Endodermal cell (in vitro differentiated cells): ENCODE measurements at regions not wholly inside any gene's neighbourhood (a gene's known extent, or its start where the extent isn't known, plus 50 kb on each side); places are given as distances from the start of the nearest gene placed in this dataset.

Experiments used
- DNase-seq: peaks from one replicate; pipeline ENCODE4 v3.0.0-alpha.2; 2017
- H3K27ac ChIP-seq: 2 replicates; pipeline ENCODE4 v1.5.1; 2013; ENCODE audit warnings: mild to moderate bottlenecking, low read depth, low read length, moderate library complexity
- H3K27me3 ChIP-seq: 2 replicates; pipeline ENCODE4 v1.6.1; 2013; ENCODE audit warnings: mild to moderate bottlenecking, low read length, moderate library complexity; ENCODE audit not compliant: insufficient read depth, control insufficient read depth, poor library complexity, severe bottlenecking
- H3K36me3 ChIP-seq: 2 replicates; pipeline ENCODE4 v1.7.0; 2013; ENCODE audit warnings: mild to moderate bottlenecking, low read length, moderate library complexity; ENCODE audit not compliant: control insufficient read depth, insufficient read depth
- H3K4me1 ChIP-seq: one replicate; pipeline ENCODE4 v1.7.0; 2013; ENCODE audit warnings: low read length; ENCODE audit not compliant: control insufficient read depth, insufficient read depth
- H3K4me3 ChIP-seq: 2 replicates; pipeline ENCODE4 v1.5.1; 2013; ENCODE audit warnings: mild to moderate bottlenecking, low read length, moderate library complexity
- H3K9ac ChIP-seq: 2 replicates; pipeline ENCODE4 v1.6.1; 2013; ENCODE audit warnings: mild to moderate bottlenecking, low read length, moderate library complexity; ENCODE audit not compliant: poor library complexity, severe bottlenecking; ENCODE audit errors: extremely low read depth
- H3K9me3 ChIP-seq: 2 replicates; pipeline ENCODE4 v1.6.1; 2013; ENCODE audit warnings: mild to moderate bottlenecking, low read length, moderate library complexity; ENCODE audit not compliant: control insufficient read depth
- H3K27ac Mint-ChIP-seq: 2 replicates; pipeline ENCODE4 v1.8.0; 2020; ENCODE audit warnings: mixed read lengths
- H3K27me3 Mint-ChIP-seq: 2 replicates; pipeline ENCODE4 v1.8.0; 2021; ENCODE audit warnings: mild to moderate bottlenecking, mixed read lengths; ENCODE audit not compliant: insufficient read depth
- H3K36me3 Mint-ChIP-seq: 2 replicates; pipeline ENCODE4 v1.8.0; 2020; ENCODE audit warnings: low read depth, mixed read lengths
- H3K4me1 Mint-ChIP-seq: 2 replicates; pipeline ENCODE4 v1.8.0; 2020; ENCODE audit warnings: mixed read lengths
- H3K4me3 Mint-ChIP-seq: 2 replicates; pipeline ENCODE4 v1.8.0; 2020; ENCODE audit warnings: mild to moderate bottlenecking, moderate library complexity, mixed read lengths
- H3K9me3 Mint-ChIP-seq: 2 replicates; pipeline ENCODE4 v1.8.0; 2020; ENCODE audit warnings: mild to moderate bottlenecking, mixed read lengths
- CTCF ChIP-seq: fragments of 200-600 bp; sonication (generic); conservative IDR thresholded peaks from 2 replicates; pipeline ENCODE4 v1.5.0; 2021; ENCODE audit warnings: antibody characterized with exemption, mild to moderate bottlenecking
- WGBS, 2 experiments: methylation state at CpG; one replicate each; pipeline versions ENCODE4 v1.1.5 to v1.1.7; 2013; ENCODE audit warnings: missing lambda C conversion rate in 2 of 2, mixed read lengths in 1 of 2; ENCODE audit not compliant: insufficient coverage in 1 of 2, insufficient read length in 1 of 2; 5-methylcytosine and 5-hydroxymethylcytosine counted together

GRCh38 chr4:124423160-124423559 is 289.4 kb downstream of the ANKRD50 start:
- Mint-ChIP-seq H3K4me3 (no peak overlapping the region), H3K27ac (peak overlapping the region; percentile 3), H3K9me3 (no peaks in the 10 kb centered on the region), H3K4me1 (peaks cover 9% of the 10 kb centered on the region), H3K36me3 (no peaks in the 10 kb centered on the region), H3K27me3 (no peaks in the 10 kb centered on the region)
- Histone ChIP-seq H3K4me3 (no peak overlapping the region), H3K9me3 (no peaks in the 10 kb centered on the region), H3K27me3 (no peaks in the 10 kb centered on the region), H3K36me3 (no peaks in the 10 kb centered on the region), H3K9ac (no peak overlapping the region), H3K27ac (no peak overlapping the region), H3K4me1 (peaks cover 3% of the 10 kb centered on the region)
- 68 to 73% methylated on average over 1 of the region's 1 CpG for WGBS, 2 experiments
- TF ChIP-seq CTCF = no peak
- no peak for DNase-seq

- Histone ChIP-seq H3K36me3 (no peaks in the 10 kb centered on the region), H3K27me3 (no peaks in the 10 kb centered on the region), H3K4me1 (peaks cover 3% of the 10 kb centered on the region), H3K9me3 (no peaks in the 10 kb centered on the region), H3K4me3 (no peak overlapping the region), H3K9ac (no peak overlapping the region), H3K27ac (no peak overlapping the region)
- Mint-ChIP-seq H3K27me3 (no peaks in the 10 kb centered on the region), H3K9me3 (no peaks in the 10 kb centered on the region), H3K36me3 (no peaks in the 10 kb centered on the region), H3K4me3 (no peak overlapping the region), H3K4me1 (peaks cover 9% of the 10 kb centered on the region), H3K27ac (no peak overlapping the region)
- no peak for TF ChIP-seq CTCF
- DNase-seq = peak; percentile 52
- WGBS, 2 experiments = 0% methylated on average over 1 of the region's 1 CpG
Measured at GRCh38 chr4:124426279-124426678, 286.3 kb downstream of the ANKRD50 start.

- Histone ChIP-seq H3K4me3 (no peak overlapping the region), H3K27ac (no peak overlapping the region), H3K4me1 (peaks cover 3% of the 10 kb centered on the region), H3K27me3 (no peaks in the 10 kb centered on the region), H3K9ac (no peak overlapping the region), H3K9me3 (no peaks in the 10 kb centered on the region), H3K36me3 (no peaks in the 10 kb centered on the region)
- no peaks in the 10 kb centered on the region for H3K9me3 Mint-ChIP-seq
- DNase-seq = no peak
- H3K36me3 Mint-ChIP-seq = no peaks in the 10 kb centered on the region
- TF ChIP-seq CTCF = no peak
- no peak overlapping the region for H3K27ac Mint-ChIP-seq
- WGBS, 2 experiments = 94% methylated on average over 1 of the region's 1 CpG; no CpG with 5 or more reads in 1 of the 2 experiments
- H3K4me1 Mint-ChIP-seq = peaks cover 9% of the 10 kb centered on the region
- H3K4me3 Mint-ChIP-seq = no peak overlapping the region
- no peaks in the 10 kb centered on the region for H3K27me3 Mint-ChIP-seq
Measured at GRCh38 chr4:124427095-124427767, 285.3 kb downstream of the ANKRD50 start.
